ENCODE measurements at regions not wholly inside any gene's neighbourhood (a gene's known extent, or its start where the extent isn't known, plus 50 kb on each side); places are given as distances from the start of the nearest gene placed in this dataset.

DNA sequence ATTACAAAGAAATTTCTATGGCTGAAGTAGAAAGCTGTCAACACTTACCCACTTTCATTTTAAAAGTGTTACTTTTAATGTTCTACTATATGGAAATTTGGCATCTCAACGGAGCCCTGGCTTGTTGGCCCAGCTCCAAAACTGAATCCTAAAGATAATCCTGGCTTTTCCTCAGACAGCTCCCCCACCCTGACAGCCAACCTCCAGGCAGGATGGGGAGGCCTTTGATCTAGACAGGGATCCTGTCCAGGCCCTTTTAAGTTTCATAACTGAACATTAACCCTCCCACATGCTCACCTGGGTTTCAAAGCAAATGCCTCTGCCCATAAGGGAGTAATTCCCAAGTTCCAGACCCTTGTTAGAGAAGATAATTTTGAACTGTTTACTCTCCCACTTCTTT lies 99.3 kb upstream of the RALGPS2 start:
- no peak for TF ChIP-seq ZBTB7A (IDR thresholded peaks at IDR 0.05; ENCODE audit: low read depth)
- no peak for TF ChIP-seq USF1 (IDR thresholded peaks at IDR 0.05)
- no peak for TF ChIP-seq TAF1 (IDR thresholded peaks at IDR 0.05; ENCODE audit: low read depth)

DNA sequence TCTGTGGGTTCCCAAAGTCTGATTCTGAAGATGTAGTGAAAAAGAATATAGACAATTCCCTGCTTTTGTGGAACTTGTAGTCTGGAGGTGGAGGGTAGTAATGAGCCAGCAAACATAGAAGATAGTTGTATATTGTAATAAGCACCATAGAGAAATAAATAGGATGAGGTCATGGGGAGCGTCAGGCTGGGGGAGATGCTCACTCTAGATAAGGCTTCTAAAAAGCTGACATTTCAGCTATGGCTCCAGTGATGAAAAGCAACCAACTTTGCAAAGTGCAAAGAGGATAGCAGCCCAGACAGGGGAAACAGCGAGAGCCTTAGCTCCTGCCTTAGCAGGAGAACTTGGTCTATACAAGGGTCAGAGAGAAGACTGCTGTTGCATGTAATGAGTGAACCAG lies 98.0 kb upstream of the RALGPS2 start:
- TF ChIP-seq TCF12 (IDR thresholded peaks at IDR 0.05; ENCODE audit: low read depth) (no peak), MAX (IDR thresholded peaks at IDR 0.05) (no peak), YY1 (IDR thresholded peaks at IDR 0.05; ENCODE audit: low read depth) (no peak), CREB1 (IDR thresholded peaks at IDR 0.05; ENCODE audit: low read depth) (no peak), ZBTB7A (IDR thresholded peaks at IDR 0.05; ENCODE audit: low read depth) (no peak), TEAD4 (IDR thresholded peaks at IDR 0.05) (no peak), RAD21 (IDR thresholded peaks at IDR 0.05; ENCODE audit: low read depth) (no peak), TAF1 (IDR thresholded peaks at IDR 0.05; ENCODE audit: low read depth) (no peak), EP300 (IDR thresholded peaks at IDR 0.05; ENCODE audit: borderline replicate concordance) (no peak), NFIC (IDR thresholded peaks at IDR 0.05) (no peak)

DNA sequence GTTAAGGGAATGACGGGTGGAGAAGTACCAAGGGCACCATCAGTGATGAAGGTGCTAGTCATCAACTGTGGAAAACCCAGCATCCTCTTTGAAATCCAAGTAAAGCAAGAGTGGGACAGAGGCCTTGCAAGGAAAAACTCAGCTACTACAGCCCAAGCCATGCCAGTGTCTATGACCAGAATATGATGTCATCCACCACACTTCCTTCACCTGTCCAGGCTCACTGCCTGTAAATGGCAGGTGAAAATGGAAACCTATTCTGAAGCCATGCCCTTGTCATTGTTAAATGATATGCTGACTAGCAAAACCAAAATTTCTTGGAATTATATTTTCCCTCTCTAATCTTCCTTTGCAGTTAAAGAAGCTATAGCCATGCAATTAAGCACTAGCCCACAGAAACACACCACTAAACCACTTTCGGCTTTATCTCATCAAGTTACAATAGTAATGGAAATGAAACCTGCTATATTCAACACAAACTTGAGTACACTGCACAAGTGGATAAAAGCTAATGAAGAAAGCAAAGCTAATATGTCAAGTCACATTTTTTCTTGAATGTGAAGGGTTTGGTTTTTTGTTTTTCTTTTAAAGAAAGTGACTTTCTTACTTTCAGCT lies 96.3 kb upstream of the RALGPS2 start:
- TF ChIP-seq EP300 (IDR thresholded peaks at IDR 0.05; ENCODE audit: borderline replicate concordance) (no peak), TEAD4 (IDR thresholded peaks at IDR 0.05) (no peak), TCF12 (IDR thresholded peaks at IDR 0.05; ENCODE audit: low read depth) (no peak), NFIC (IDR thresholded peaks at IDR 0.05) (no peak), TAF1 (IDR thresholded peaks at IDR 0.05; ENCODE audit: low read depth) (no peak), RAD21 (IDR thresholded peaks at IDR 0.05; ENCODE audit: low read depth) (no peak), CREB1 (IDR thresholded peaks at IDR 0.05; ENCODE audit: low read depth) (no peak), EGR1 (IDR thresholded peaks at IDR 0.05) (no peak), FOXM1 (IDR thresholded peaks at IDR 0.05; ENCODE audit: borderline replicate concordance, low read depth) (no peak), ZBTB7A (IDR thresholded peaks at IDR 0.05; ENCODE audit: low read depth) (no peak)

GRCh38 chr1:178629252-178630154 lies 95.5 kb upstream of the RALGPS2 start:
- no peak for TF ChIP-seq CREB1 (IDR thresholded peaks at IDR 0.05; ENCODE audit: low read depth)
- TF ChIP-seq, protein P1, sequence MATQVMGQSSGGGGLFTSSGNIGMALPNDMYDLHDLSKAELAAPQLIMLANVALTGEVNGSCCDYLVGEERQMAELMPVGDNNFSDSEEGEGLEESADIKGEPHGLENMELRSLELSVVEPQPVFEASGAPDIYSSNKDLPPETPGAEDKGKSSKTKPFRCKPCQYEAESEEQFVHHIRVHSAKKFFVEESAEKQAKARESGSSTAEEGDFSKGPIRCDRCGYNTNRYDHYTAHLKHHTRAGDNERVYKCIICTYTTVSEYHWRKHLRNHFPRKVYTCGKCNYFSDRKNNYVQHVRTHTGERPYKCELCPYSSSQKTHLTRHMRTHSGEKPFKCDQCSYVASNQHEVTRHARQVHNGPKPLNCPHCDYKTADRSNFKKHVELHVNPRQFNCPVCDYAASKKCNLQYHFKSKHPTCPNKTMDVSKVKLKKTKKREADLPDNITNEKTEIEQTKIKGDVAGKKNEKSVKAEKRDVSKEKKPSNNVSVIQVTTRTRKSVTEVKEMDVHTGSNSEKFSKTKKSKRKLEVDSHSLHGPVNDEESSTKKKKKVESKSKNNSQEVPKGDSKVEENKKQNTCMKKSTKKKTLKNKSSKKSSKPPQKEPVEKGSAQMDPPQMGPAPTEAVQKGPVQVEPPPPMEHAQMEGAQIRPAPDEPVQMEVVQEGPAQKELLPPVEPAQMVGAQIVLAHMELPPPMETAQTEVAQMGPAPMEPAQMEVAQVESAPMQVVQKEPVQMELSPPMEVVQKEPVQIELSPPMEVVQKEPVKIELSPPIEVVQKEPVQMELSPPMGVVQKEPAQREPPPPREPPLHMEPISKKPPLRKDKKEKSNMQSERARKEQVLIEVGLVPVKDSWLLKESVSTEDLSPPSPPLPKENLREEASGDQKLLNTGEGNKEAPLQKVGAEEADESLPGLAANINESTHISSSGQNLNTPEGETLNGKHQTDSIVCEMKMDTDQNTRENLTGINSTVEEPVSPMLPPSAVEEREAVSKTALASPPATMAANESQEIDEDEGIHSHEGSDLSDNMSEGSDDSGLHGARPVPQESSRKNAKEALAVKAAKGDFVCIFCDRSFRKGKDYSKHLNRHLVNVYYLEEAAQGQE (IDR thresholded peaks at IDR 0.05; ENCODE audit: low read depth) = no peak
- TF ChIP-seq MAX (IDR thresholded peaks at IDR 0.05) = no peak
- TF ChIP-seq RAD21 (IDR thresholded peaks at IDR 0.05; ENCODE audit: low read depth) = no peak
- TF ChIP-seq EP300 (IDR thresholded peaks at IDR 0.05; ENCODE audit: borderline replicate concordance) = no peak
- no peak for TF ChIP-seq ZBTB7A (IDR thresholded peaks at IDR 0.05; ENCODE audit: low read depth)
- no peak for TF ChIP-seq TCF12 (IDR thresholded peaks at IDR 0.05; ENCODE audit: low read depth)
- no peak for TF ChIP-seq TAF1 (IDR thresholded peaks at IDR 0.05; ENCODE audit: low read depth)
- TF ChIP-seq USF1 (IDR thresholded peaks at IDR 0.05) = no peak
- no peak for TF ChIP-seq TEAD4 (IDR thresholded peaks at IDR 0.05)
- TF ChIP-seq CEBPB (IDR thresholded peaks at IDR 0.05) = no peak
- TF ChIP-seq FOXM1 (IDR thresholded peaks at IDR 0.05; ENCODE audit: borderline replicate concordance, low read depth) = no peak
- no peak for TF ChIP-seq EGR1 (IDR thresholded peaks at IDR 0.05)
- TF ChIP-seq YY1 (IDR thresholded peaks at IDR 0.05; ENCODE audit: low read depth) = no peak
- no peak for TF ChIP-seq NFIC (IDR thresholded peaks at IDR 0.05)

- TF ChIP-seq, protein P1 (IDR thresholded peaks at IDR 0.05; ENCODE audit: low read depth) = no peak
- TF ChIP-seq ZBTB7A (IDR thresholded peaks at IDR 0.05; ENCODE audit: low read depth) (no peak), NFIC (IDR thresholded peaks at IDR 0.05) (no peak), YY1 (IDR thresholded peaks at IDR 0.05; ENCODE audit: low read depth) (no peak), TEAD4 (IDR thresholded peaks at IDR 0.05) (no peak), USF1 (IDR thresholded peaks at IDR 0.05) (no peak), CREB1 (IDR thresholded peaks at IDR 0.05; ENCODE audit: low read depth) (no peak), CEBPB (IDR thresholded peaks at IDR 0.05) (no peak), TCF12 (IDR thresholded peaks at IDR 0.05; ENCODE audit: low read depth) (no peak)
Measured at GRCh38 chr1:178630417-178630816, 94.6 kb upstream of the RALGPS2 start.

All from Ishikawa (cell line).